Glutamatergic neuron (in vitro differentiated cells): ENCODE measurements at regions not wholly inside any gene's neighbourhood (a gene's known extent, or its start where the extent isn't known, plus 50 kb on each side); places are given as distances from the start of the nearest gene placed in this dataset.

Source experiments
- DNase-seq: peaks from one replicate; pipeline ENCODE4 v3.0.0; 2022
- H3K27ac Mint-ChIP-seq: one replicate; pipeline ENCODE4 v1.8.0; 2020; ENCODE audit warnings: mild to moderate bottlenecking, mixed read lengths, inconsistent platforms; ENCODE audit not compliant: unreplicated experiment
- H3K27me3 Mint-ChIP-seq: one replicate; pipeline ENCODE4 v1.8.0; 2020; ENCODE audit warnings: mild to moderate bottlenecking, moderate library complexity, mixed read lengths, inconsistent platforms; ENCODE audit not compliant: unreplicated experiment
- H3K36me3 Mint-ChIP-seq: one replicate; pipeline ENCODE4 v1.8.0; 2020; ENCODE audit warnings: mild to moderate bottlenecking, mixed read lengths, inconsistent platforms; ENCODE audit not compliant: unreplicated experiment
- H3K4me1 Mint-ChIP-seq: one replicate; pipeline ENCODE4 v1.8.0; 2020; ENCODE audit warnings: mild to moderate bottlenecking, low read depth, mixed read lengths, inconsistent platforms; ENCODE audit not compliant: unreplicated experiment
- H3K4me3 Mint-ChIP-seq: one replicate; pipeline ENCODE4 v1.8.0; 2020; ENCODE audit warnings: mild to moderate bottlenecking, mixed read lengths, inconsistent platforms; ENCODE audit not compliant: unreplicated experiment
- H3K9me3 Mint-ChIP-seq: one replicate; pipeline ENCODE4 v1.8.0; 2020; ENCODE audit warnings: mild to moderate bottlenecking, moderate library complexity, mixed read lengths, inconsistent platforms; ENCODE audit not compliant: unreplicated experiment
- CTCF ChIP-seq: fragments of 200-600 bp; sonication (generic); IDR thresholded peaks from one replicate; pipeline ENCODE4 v1.5.0; 2021; ENCODE audit not compliant: partially characterized antibody, unreplicated experiment

- TF ChIP-seq CTCF: no peak
- Mint-ChIP-seq H3K4me3 (no peak overlapping the region), H3K9me3 (no peaks in the 10 kb centered on the region), H3K36me3 (peaks cover 6% of the 10 kb centered on the region), H3K27me3 (no peaks in the 10 kb centered on the region), H3K4me1 (no peaks in the 10 kb centered on the region), H3K27ac (no peak overlapping the region)
- DNase-seq: no peak
Measured at GRCh38 chr7:113464096-113464855, 345.9 kb upstream of the SMIM30 start.

- Mint-ChIP-seq H3K27ac (no peak overlapping the region), H3K27me3 (no peaks in the 10 kb centered on the region), H3K4me3 (no peak overlapping the region), H3K9me3 (no peaks in the 10 kb centered on the region), H3K36me3 (no peaks in the 10 kb centered on the region), H3K4me1 (no peaks in the 10 kb centered on the region)
- no peak for DNase-seq
- TF ChIP-seq CTCF: no peak
Measured at GRCh38 chr7:113460067-113460466, 341.7 kb upstream of the SMIM30 start.

GRCh38 chr7:113456533-113456932 lies 338.2 kb upstream of the SMIM30 start:
- H3K27me3 Mint-ChIP-seq: no peaks in the 10 kb centered on the region
- TF ChIP-seq CTCF: no peak

GRCh38 chr7:113454597-113455169 lies 336.3 kb upstream of the SMIM30 start:
- no peak for TF ChIP-seq CTCF
- no peak for DNase-seq
- Mint-ChIP-seq H3K9me3 (no peaks in the 10 kb centered on the region), H3K27ac (no peak overlapping the region), H3K4me3 (no peak overlapping the region), H3K4me1 (no peaks in the 10 kb centered on the region), H3K36me3 (no peaks in the 10 kb centered on the region), H3K27me3 (no peaks in the 10 kb centered on the region)

More at GRCh38 chr7:113456533-113456932, 338.2 kb upstream of the SMIM30 start:
- no peak for DNase-seq
- H3K9me3 Mint-ChIP-seq: no peaks in the 10 kb centered on the region
- H3K4me1 Mint-ChIP-seq: no peaks in the 10 kb centered on the region
- no peak overlapping the region for H3K27ac Mint-ChIP-seq
- no peak overlapping the region for H3K4me3 Mint-ChIP-seq
- no peaks in the 10 kb centered on the region for H3K36me3 Mint-ChIP-seq

GRCh38 chr7:113452245-113452644 lies 333.9 kb upstream of the SMIM30 start:
- Mint-ChIP-seq H3K27ac (no peak overlapping the region), H3K4me1 (peaks cover 4% of the 10 kb centered on the region), H3K27me3 (no peaks in the 10 kb centered on the region), H3K4me3 (no peak overlapping the region), H3K36me3 (no peaks in the 10 kb centered on the region), H3K9me3 (no peaks in the 10 kb centered on the region)
- DNase-seq: no peak
- no peak for TF ChIP-seq CTCF
